Endothelial cell of umbilical vein (primary cell): ENCODE measurements at regions not wholly inside any gene's neighbourhood (a gene's known extent, or its start where the extent isn't known, plus 50 kb on each side); places are given as distances from the start of the nearest gene placed in this dataset.

Source experiments
- BruUV-seq: library from RNA; stranded (reverse); fragments of 400-500 nt; replicated peaks from 2 replicates; lab custom pipeline; 2021; lab: Mats Ljungman, UMichigan
- CTCF ChIA-PET: fragments of 300-600, 350-600 bp; sonication (Branson Sonifier 250); formaldehyde crosslinking; loops from one replicate; lab custom pipeline; 2021; ENCODE audit warnings: antibody characterized with exemption, inconsistent platforms; lab: Charles Lee
- POLR2A ChIA-PET: fragments of 300-600, 350-600 bp; sonication (Branson Sonifier 250); formaldehyde crosslinking; loops from one replicate; lab custom pipeline; 2021; ENCODE audit warnings: antibody characterized with exemption, inconsistent platforms; lab: Charles Lee
- DNase-seq: peaks from one replicate; pipeline ENCODE4 v3.0.0-alpha.2; 2011; ENCODE audit warnings: low read depth, low spot score
- FAIRE-seq: peaks from 2 replicates; lab custom pipeline; 2011; peaks lifted over from hg19 to GRCh38; lab: Jason Lieb, UNC
- H2AFZ ChIP-seq: 2 replicates; pipeline ENCODE4 v1.6.0; 2012; ENCODE audit warnings: low read depth, low read length, control low read depth, inconsistent platforms
- H3K27ac ChIP-seq: 2 replicates; pipeline ENCODE4 v1.5.1; 2011; ENCODE audit warnings: low read depth, mild to moderate bottlenecking, control low read depth, low read length, moderate library complexity; ENCODE audit not compliant: insufficient read depth
- H3K27me3 ChIP-seq, 2 experiments: 2 replicates each; pipeline versions ENCODE4 v1.6.0 to v1.6.1; 2011; ENCODE audit warnings: low read length in 2 of 2, mixed read lengths in 1 of 2; ENCODE audit not compliant: control insufficient read depth in 2 of 2, insufficient read depth in 2 of 2
- H3K36me3 ChIP-seq, 2 experiments: 2 replicates in 1 of 2; 3 replicates in 1 of 2; pipeline ENCODE4 v1.5.1; 2011; ENCODE audit warnings: low read length in 2 of 2, mild to moderate bottlenecking in 1 of 2, moderate library complexity in 1 of 2; ENCODE audit not compliant: control insufficient read depth in 2 of 2, insufficient read depth in 2 of 2; ENCODE audit errors: extremely low read depth in 1 of 2
- H3K4me1 ChIP-seq: 3 replicates; pipeline ENCODE4 v1.5.1; 2011; ENCODE audit warnings: mild to moderate bottlenecking, low read length; ENCODE audit not compliant: control insufficient read depth, insufficient read depth; ENCODE audit errors: extremely low read depth
- H3K4me2 ChIP-seq: 2 replicates; pipeline ENCODE4 v1.6.1; 2011; ENCODE audit warnings: low read length, control low read depth, mixed read lengths; ENCODE audit not compliant: insufficient read depth
- H3K4me3 ChIP-seq, 3 experiments: fragments of 200-600 bp in 1 of 3; sonication (generic), shearing (Covaris generic) in 1 of 3; replicated peaks in 1 of 3; 2 replicates each; pipeline ENCODE4 v1.5.1; 2011 to 2016; ENCODE audit warnings: control low read depth in 3 of 3, low read length in 3 of 3, mild to moderate bottlenecking in 2 of 3, inconsistent platforms in 1 of 3, low read depth in 1 of 3, moderate library complexity in 1 of 3; ENCODE audit not compliant: insufficient read depth in 1 of 3
- H3K79me2 ChIP-seq: 2 replicates; pipeline ENCODE4 v1.6.0; 2012; ENCODE audit warnings: low read length, inconsistent platforms; ENCODE audit not compliant: control insufficient read depth, insufficient read depth
- H3K9ac ChIP-seq: replicated peaks from 2 replicates; pipeline ENCODE3; 2011; ENCODE audit warnings: low read length, control low read depth; ENCODE audit not compliant: insufficient read depth; ENCODE audit errors: extremely low read depth
- H3K9me1 ChIP-seq: replicated peaks from 3 replicates; pipeline ENCODE4 v1.6.0; 2011; ENCODE audit warnings: mild to moderate bottlenecking, low read length; ENCODE audit not compliant: control insufficient read depth, insufficient read depth; ENCODE audit errors: extremely low read depth
- H3K9me3 ChIP-seq: replicated peaks from 2 replicates; pipeline ENCODE4 v1.5.1; 2012; ENCODE audit warnings: low read length, inconsistent platforms; ENCODE audit not compliant: control insufficient read depth, insufficient read depth
- H4K20me1 ChIP-seq: replicated peaks from 2 replicates; pipeline ENCODE3; 2011; ENCODE audit warnings: mild to moderate bottlenecking, low read length; ENCODE audit not compliant: control insufficient read depth, insufficient read depth; ENCODE audit errors: extremely low read depth
- CTCF ChIP-seq, 2 donors: IDR thresholded peaks; 1 replicate in 1 of 2; 2 replicates in 1 of 2; pipeline ENCODE4 v1.5.1; 2011; ENCODE audit warnings: low read length in 2 of 2, mild to moderate bottlenecking in 2 of 2, moderate library complexity in 2 of 2, control low read depth in 1 of 2, inconsistent platforms in 1 of 2, low read depth in 1 of 2; ENCODE audit not compliant: insufficient read depth in 1 of 2; ENCODE audit errors: extremely low read depth in 1 of 2
- EZH2 ChIP-seq: IDR thresholded peaks from 2 replicates; pipeline ENCODE4 v1.6.1; 2012; ENCODE audit warnings: borderline replicate concordance, low read depth, mild to moderate bottlenecking, moderate library complexity, low read length, inconsistent platforms; ENCODE audit not compliant: severe bottlenecking
- FOS ChIP-seq: IDR thresholded peaks from 2 replicates; pipeline ENCODE4 v1.6.1; 2011; ENCODE audit warnings: mild to moderate bottlenecking, low read length, moderate library complexity, borderline replicate concordance; ENCODE audit not compliant: insufficient read depth
- GATA2 ChIP-seq: IDR thresholded peaks from 2 replicates; pipeline ENCODE4 v1.7.0; 2011; ENCODE audit warnings: low read depth, mild to moderate bottlenecking, moderate library complexity, mixed read lengths, low read length; ENCODE audit not compliant: insufficient read length, insufficient read depth
- JUN ChIP-seq: IDR thresholded peaks from 2 replicates; pipeline ENCODE4 v1.6.1; 2011; ENCODE audit warnings: borderline replicate concordance, low read depth; ENCODE audit not compliant: insufficient read length, insufficient read depth
- MAX ChIP-seq: IDR thresholded peaks from 2 replicates; pipeline ENCODE4 v1.6.1; 2011; ENCODE audit not compliant: insufficient read depth, insufficient read length
- MYC ChIP-seq: IDR thresholded peaks from one replicate; pipeline ENCODE4 v1.6.1; 2011; ENCODE audit warnings: mild to moderate bottlenecking, low read depth, low read length
- POLR2A ChIP-seq: IDR thresholded peaks from 2 replicates; pipeline ENCODE4 v1.6.1; 2012; ENCODE audit warnings: low read depth, mild to moderate bottlenecking, control low read depth, low read length
- POLR2AphosphoS5 ChIP-seq: IDR thresholded peaks from 2 replicates; pipeline ENCODE4 v1.6.1; 2012; ENCODE audit warnings: low read depth, mild to moderate bottlenecking, control low read depth, low read length, moderate library complexity; ENCODE audit not compliant: insufficient read depth
- dilution Hi-C: fragments of 300-500 bp; cut with MboI; formaldehyde crosslinking; loops from one replicate; pipeline ENCODE4 v1.15.0; 2019; ENCODE audit warnings: low sequenced_read_pairs; ENCODE audit not compliant: extremely low pct_ligation_motif_present
- intact Hi-C: fragments of 100-400 bp; cut with micrococcal nuclease; formaldehyde crosslinking; loops from one replicate; pipeline ENCODE4 v1.10.0; 2022

- Histone ChIP-seq H3K27ac (no peak overlapping the region), H3K36me3 (no peaks in the 10 kb centered on the region), H3K27me3 (no peaks in the 10 kb centered on the region), H3K4me2 (no peak overlapping the region), H3K9me3 (no peaks in the 10 kb centered on the region), H3K4me1 (no peaks in the 10 kb centered on the region), H3K79me2 (no peaks in the 10 kb centered on the region), H2AFZ (no peak overlapping the region), H3K4me3 (no peak overlapping the region), H4K20me1 (no peaks in the 10 kb centered on the region), H3K9me1 (no peaks in the 10 kb centered on the region), H3K9ac (no peak overlapping the region)
- POLR2A ChIA-PET = no interaction called here
- no peak for FAIRE-seq
- dilution Hi-C loops (no loop called here), intact Hi-C loops (no loop called here)
- CTCF ChIA-PET = no interaction called here
- TF ChIP-seq POLR2A (no peak), GATA2 (no peak)
- no peak for DNase-seq
- BruUV-seq = no TSS peak
Observed at GRCh38 chr2:82826437-82826836, 1632.6 kb downstream of the SUCLG1 start.

- DNase-seq = no peak
- Histone ChIP-seq H4K20me1 (no peaks in the 10 kb centered on the region), H3K27ac (no peak overlapping the region), H3K4me3 (no peak overlapping the region), H3K79me2 (no peaks in the 10 kb centered on the region), H3K9me1 (no peaks in the 10 kb centered on the region), H3K4me1 (no peaks in the 10 kb centered on the region), H3K36me3 (no peaks in the 10 kb centered on the region), H3K9ac (no peak overlapping the region), H3K27me3 (no peaks in the 10 kb centered on the region), H3K9me3 (no peaks in the 10 kb centered on the region), H2AFZ (no peak overlapping the region), H3K4me2 (no peak overlapping the region)
- ChIA-PET POLR2A (no interaction called here), CTCF (no interaction called here)
- dilution Hi-C loops (no loop called here), intact Hi-C loops (no loop called here)
- TF ChIP-seq MAX (no peak), POLR2A (no peak), CTCF (IDR thresholded peaks at IDR 0.05; ENCODE audit: extremely low read depth in 1 of 2, insufficient read depth in 1 of 2, low read depth in 1 of 2, low read length in 2 of 2) (no peak), JUN (no peak), FOS (no peak), GATA2 (no peak), MYC (no peak), EZH2 (no peak), POLR2AphosphoS5 (no peak)
- FAIRE-seq = no peak
- no TSS peak for BruUV-seq
Observed at GRCh38 chr2:82825410-82826090, 1633.5 kb downstream of the SUCLG1 start.
